GM23248 (cell line): ENCODE measurements at regions not wholly inside any gene's neighbourhood (a gene's known extent, or its start where the extent isn't known, plus 50 kb on each side); places are given as distances from the start of the nearest gene placed in this dataset.
"Not testable (repeated sequence)": the region's sequence is repeated elsewhere in the genome, so short reads cannot be mapped to it uniquely, and the experiment has no call there.

Experiments used
- DNase-seq: peaks from one replicate; pipeline ENCODE4 v3.0.0-alpha.2; 2015
- H2AFZ ChIP-seq: fragments of 200-600 bp; sonication (generic); 2 replicates; pipeline ENCODE4 v1.6.1; 2016; ENCODE audit warnings: antibody characterized with exemption
- H3F3A ChIP-seq: fragments of 200-600 bp; sonication (generic); 2 replicates; pipeline ENCODE4 v1.6.1; 2016; ENCODE audit warnings: mild to moderate bottlenecking, antibody characterized with exemption, mixed run types; ENCODE audit not compliant: insufficient read depth
- H3K27ac ChIP-seq: fragments of 200-600 bp; sonication (generic); 2 replicates; pipeline ENCODE4 v1.5.1; 2016; ENCODE audit warnings: mild to moderate bottlenecking
- H3K27me3 ChIP-seq: fragments of 200-600 bp; sonication (generic); replicated peaks from 2 replicates; pipeline ENCODE4 v1.6.1; 2016; ENCODE audit warnings: mild to moderate bottlenecking; ENCODE audit not compliant: insufficient read depth
- H3K36me3 ChIP-seq: fragments of 200-600 bp; sonication (generic); 2 replicates; pipeline ENCODE4 v1.6.1; 2016; ENCODE audit warnings: low read depth, mild to moderate bottlenecking
- H3K4me1 ChIP-seq: fragments of 200-600 bp; sonication (generic); 2 replicates; pipeline ENCODE4 v1.6.1; 2016; ENCODE audit warnings: mild to moderate bottlenecking; ENCODE audit not compliant: insufficient read depth
- H3K4me2 ChIP-seq: fragments of 200-600 bp; sonication (generic); one replicate; pipeline ENCODE4 v1.6.1; 2016; ENCODE audit warnings: mild to moderate bottlenecking; ENCODE audit not compliant: unreplicated experiment
- H3K4me3 ChIP-seq: fragments of 200-600 bp; sonication (generic); 2 replicates; pipeline ENCODE4 v1.5.1; 2016; ENCODE audit warnings: mild to moderate bottlenecking
- H3K79me2 ChIP-seq: fragments of 200-600 bp; sonication (generic); 2 replicates; pipeline ENCODE4 v1.6.1; 2016; ENCODE audit warnings: mild to moderate bottlenecking; ENCODE audit not compliant: insufficient read depth
- H3K9ac ChIP-seq: fragments of 200-600 bp; sonication (generic); 2 replicates; pipeline ENCODE4 v1.6.1; 2016; ENCODE audit warnings: mild to moderate bottlenecking
- H3K9me2 ChIP-seq: fragments of 200-600 bp; sonication (generic); 2 replicates; pipeline ENCODE4 v1.6.1; 2016; ENCODE audit warnings: mixed run types, mild to moderate bottlenecking, moderate library complexity; ENCODE audit not compliant: insufficient read depth
- H3K9me3 ChIP-seq: fragments of 200-600 bp; sonication (generic); one replicate; pipeline ENCODE4 v1.6.1; 2017; ENCODE audit warnings: low read depth
- H4K20me1 ChIP-seq: fragments of 200-600 bp; sonication (generic); 2 replicates; pipeline ENCODE4 v1.6.0; 2016; ENCODE audit not compliant: insufficient read depth
- EZH2 ChIP-seq: fragments of 200-600 bp; sonication (generic); IDR thresholded peaks from 2 replicates; pipeline ENCODE4 v1.6.1; 2018; ENCODE audit warnings: antibody characterized with exemption, mild to moderate bottlenecking; ENCODE audit not compliant: insufficient read depth, poor library complexity, severe bottlenecking
- EZH2phosphoT487 ChIP-seq: fragments of 200-600 bp; sonication (generic); IDR thresholded peaks from 2 replicates; pipeline ENCODE4 v1.6.1; 2018; ENCODE audit warnings: antibody characterized with exemption, moderate library complexity, mild to moderate bottlenecking, low read depth; ENCODE audit not compliant: insufficient read depth
- WGBS, 2 experiments: methylation state at CpG; one replicate each; pipeline ENCODE4 v1.1.6; 2015 to 2017; ENCODE audit warnings: low lambda C conversion rate in 2 of 2, low coverage in 1 of 2; ENCODE audit errors: missing lambda C conversion rate in 2 of 2; 5-methylcytosine and 5-hydroxymethylcytosine counted together
- in situ Hi-C: fragments of 300-500 bp; cut with MboI; formaldehyde crosslinking; loops from 2 replicates; pipeline ENCODE4 v1.15.0; 2020

GRCh38 chr22:19607192-19608002 lies 83.2 kb upstream of the CLDN5 start:
- H3K9ac ChIP-seq, result no peak overlapping the region
- peaks cover 27% of the 10 kb centered on the region for H3K27me3 ChIP-seq
- in situ Hi-C loops, result no loop called here
- no peak overlapping the region for H2AFZ ChIP-seq
- 47 to 49% methylated on average over 25 of the region's 25 CpGs for WGBS, 2 experiments
- H3K4me2 ChIP-seq, result no peak overlapping the region
- no peak for TF ChIP-seq EZH2phosphoT487
- no peak for TF ChIP-seq EZH2
- H3K9me2 ChIP-seq, result no peaks in the 10 kb centered on the region
- no peaks in the 10 kb centered on the region for H3K9me3 ChIP-seq
- no peaks in the 10 kb centered on the region for H4K20me1 ChIP-seq
- no peaks in the 10 kb centered on the region for H3K79me2 ChIP-seq
- no peak overlapping the region for H3K4me3 ChIP-seq
- H3K4me1 ChIP-seq, result no peaks in the 10 kb centered on the region
- no peaks in the 10 kb centered on the region for H3K36me3 ChIP-seq
- H3F3A ChIP-seq, result no peaks in the 10 kb centered on the region
- H3K27ac ChIP-seq, result no peak overlapping the region
- no peak for DNase-seq

GRCh38 chr22:19608003-19608690 lies 83.9 kb upstream of the CLDN5 start:
- no peaks in the 10 kb centered on the region for H3K4me1 ChIP-seq
- H4K20me1 ChIP-seq, result no peaks in the 10 kb centered on the region
- H3K9me3 ChIP-seq, result no peaks in the 10 kb centered on the region
- WGBS, 2 experiments, result 48 to 49% methylated on average over 11 of the region's 11 CpGs
- H3K27me3 ChIP-seq, result peaks cover 19% of the 10 kb centered on the region
- H3K9me2 ChIP-seq, result no peaks in the 10 kb centered on the region
- H2AFZ ChIP-seq, result no peak overlapping the region
- no peak overlapping the region for H3K27ac ChIP-seq
- no peaks in the 10 kb centered on the region for H3K36me3 ChIP-seq
- in situ Hi-C loops, result no loop called here
- H3F3A ChIP-seq, result no peaks in the 10 kb centered on the region
- no peak overlapping the region for H3K4me2 ChIP-seq
- TF ChIP-seq EZH2phosphoT487 (no peak), EZH2 (no peak)
- no peak for DNase-seq
- H3K9ac ChIP-seq, result no peak overlapping the region
- H3K79me2 ChIP-seq, result no peaks in the 10 kb centered on the region
- no peak overlapping the region for H3K4me3 ChIP-seq

GRCh38 chr22:19609753-19610152 lies 85.5 kb upstream of the CLDN5 start:
- H3F3A ChIP-seq, H3K9ac ChIP-seq, H3K4me2 ChIP-seq, DNase-seq, in situ Hi-C loops, H3K9me3 ChIP-seq, H3K36me3 ChIP-seq, H3K27ac ChIP-seq, H2AFZ ChIP-seq, H3K9me2 ChIP-seq, H4K20me1 ChIP-seq, H3K79me2 ChIP-seq, H3K4me3 ChIP-seq, H3K4me1 ChIP-seq: not testable (repeated sequence)
- WGBS, 2 experiments, result 69 to 70% methylated on average over 6 to 8 of the region's 8 CpGs
- H3K27me3 ChIP-seq, result peaks cover 31% of the 10 kb centered on the region

- Histone ChIP-seq H3K4me3 (no peak overlapping the region), H3K27ac (no peak overlapping the region), H3K36me3 (no peaks in the 10 kb centered on the region), H2AFZ (no peak overlapping the region), H3K4me1 (no peaks in the 10 kb centered on the region), H3K9me3 (no peaks in the 10 kb centered on the region), H4K20me1 (no peaks in the 10 kb centered on the region), H3K9me2 (no peaks in the 10 kb centered on the region), H3K9ac (no peak overlapping the region), H3K27me3 (peaks cover 38% of the 10 kb centered on the region), H3K4me2 (no peak overlapping the region), H3K79me2 (no peaks in the 10 kb centered on the region), H3F3A (no peaks in the 10 kb centered on the region)
- WGBS, 2 experiments, result 34 to 35% methylated on average over 14 of the region's 14 CpGs
- TF ChIP-seq EZH2phosphoT487 (no peak), EZH2 (no peak)
- DNase-seq, result no peak
- in situ Hi-C loops, result no loop called here
These were observed 86.5 kb upstream of the CLDN5 start for GRCh38 chr22:19610518-19611253.
